ENCODE measurements at regions not wholly inside any gene's neighbourhood (a gene's known extent, or its start where the extent isn't known, plus 50 kb on each side); places are given as distances from the start of the nearest gene placed in this dataset.

DNA sequence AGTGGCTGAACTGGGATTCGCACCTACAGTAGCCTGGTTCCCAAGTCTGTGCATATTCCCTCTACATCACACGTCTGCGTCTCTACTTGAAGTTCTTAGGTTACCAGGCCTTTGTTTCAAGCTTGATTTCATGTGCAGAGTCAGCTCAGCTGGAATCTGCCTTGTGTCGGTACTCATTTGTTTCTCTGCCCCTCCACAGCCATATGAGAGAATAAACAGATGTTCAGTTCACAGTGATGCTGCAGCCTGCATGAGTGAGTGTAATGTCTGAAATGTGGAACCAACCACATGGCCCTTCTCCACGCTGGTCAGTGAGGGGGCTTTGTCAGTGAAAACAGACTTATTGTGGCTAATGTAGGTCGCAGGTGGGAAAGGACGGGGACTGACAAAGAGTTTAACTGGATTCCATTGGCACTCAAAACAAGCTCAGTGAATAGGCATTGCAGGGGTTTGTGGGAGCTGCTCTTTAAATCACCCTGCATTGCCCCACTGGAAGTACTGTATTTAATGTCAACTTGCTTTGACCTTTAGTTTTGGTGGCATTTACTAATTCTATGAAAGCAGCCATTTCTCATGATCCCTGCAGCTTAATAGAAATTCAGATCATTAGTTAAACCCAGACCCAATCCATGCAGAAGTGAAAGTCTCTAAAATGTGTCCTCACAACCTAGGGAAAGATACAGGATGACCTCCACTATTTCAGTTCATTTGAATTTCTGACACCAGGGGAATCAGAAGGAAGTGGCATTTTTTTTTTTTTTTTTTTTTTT is 136.4 kb upstream of the FAM78B start:
- TF ChIP-seq EZH2 (optimal IDR thresholded peaks at IDR 0.05; ENCODE audit: low read depth, low read length) (no peak), EZH2phosphoT487 (IDR thresholded peaks at IDR 0.05; ENCODE audit: low read length) (no peak)
- TF ChIP-seq, protein P1, sequence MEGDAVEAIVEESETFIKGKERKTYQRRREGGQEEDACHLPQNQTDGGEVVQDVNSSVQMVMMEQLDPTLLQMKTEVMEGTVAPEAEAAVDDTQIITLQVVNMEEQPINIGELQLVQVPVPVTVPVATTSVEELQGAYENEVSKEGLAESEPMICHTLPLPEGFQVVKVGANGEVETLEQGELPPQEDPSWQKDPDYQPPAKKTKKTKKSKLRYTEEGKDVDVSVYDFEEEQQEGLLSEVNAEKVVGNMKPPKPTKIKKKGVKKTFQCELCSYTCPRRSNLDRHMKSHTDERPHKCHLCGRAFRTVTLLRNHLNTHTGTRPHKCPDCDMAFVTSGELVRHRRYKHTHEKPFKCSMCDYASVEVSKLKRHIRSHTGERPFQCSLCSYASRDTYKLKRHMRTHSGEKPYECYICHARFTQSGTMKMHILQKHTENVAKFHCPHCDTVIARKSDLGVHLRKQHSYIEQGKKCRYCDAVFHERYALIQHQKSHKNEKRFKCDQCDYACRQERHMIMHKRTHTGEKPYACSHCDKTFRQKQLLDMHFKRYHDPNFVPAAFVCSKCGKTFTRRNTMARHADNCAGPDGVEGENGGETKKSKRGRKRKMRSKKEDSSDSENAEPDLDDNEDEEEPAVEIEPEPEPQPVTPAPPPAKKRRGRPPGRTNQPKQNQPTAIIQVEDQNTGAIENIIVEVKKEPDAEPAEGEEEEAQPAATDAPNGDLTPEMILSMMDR (IDR thresholded peaks at IDR 0.05; ENCODE audit: low read length): no peak

Measured in MM.1S (cell line).